ENCODE measurements at regions not wholly inside any gene's neighbourhood (a gene's known extent, or its start where the extent isn't known, plus 50 kb on each side); places are given as distances from the start of the nearest gene placed in this dataset.

GRCh38 chr11:90556026-90556425 is 333.2 kb upstream of the CHORDC1 start:
- TF ChIP-seq NFE2L2 (IDR thresholded peaks at IDR 0.05; ENCODE audit: low read depth, low read length) (no peak), CTCF (conservative IDR thresholded peaks at IDR 0.05; ENCODE audit: low read depth, low read length) (no peak), CEBPB (IDR thresholded peaks at IDR 0.05; ENCODE audit: low read depth, low read length) (no peak), USF2 (IDR thresholded peaks at IDR 0.05; ENCODE audit: low read depth, low read length) (no peak)
- no peak overlapping the region for H2BK20ac ChIP-seq (ENCODE audit: low read depth, low read length)
- ChIA-PET CTCF (no interaction called here), POLR2A (ENCODE audit: unreplicated experiment) (no interaction called here)
- intact Hi-C loops (cut with micrococcal nuclease), result no loop called here
- ATAC-seq (ENCODE audit: low read depth) (no peak), DNase-seq (no peak)
- no peak overlapping the region for H3K18ac ChIP-seq (ENCODE audit: low read depth, low read length)
- no peak overlapping the region for H4K91ac ChIP-seq (ENCODE audit: insufficient read depth, low read depth, low read length)
- WGBS, 2 experiments (ENCODE audit: extremely low coverage in 2 of 2, insufficient read length in 1 of 2), result no CpG with 5 or more reads among the region's 1 CpG
- no peak overlapping the region for H3K9ac ChIP-seq (ENCODE audit: low read depth, low read length)
- no peak overlapping the region for H3K14ac ChIP-seq (replicated peaks; ENCODE audit: low read depth, low read length)
- H2BK15ac ChIP-seq (ENCODE audit: low read depth, low read length), result no peak overlapping the region
- no peak overlapping the region for H4K5ac ChIP-seq (ENCODE audit: low read depth, low read length)
- H2AFZ ChIP-seq (replicated peaks; ENCODE audit: low read length, poor library complexity), result no peak overlapping the region
- BruUV-seq (replicated peaks), result no TSS peak
- no peak overlapping the region for H3K27ac ChIP-seq (ENCODE audit: insufficient read depth, low read length)
- H3K56ac ChIP-seq (ENCODE audit: extremely low read depth, insufficient read depth, low read length), result no peak overlapping the region
- no peaks in the 10 kb centered on the region for H3K36me3 ChIP-seq (ENCODE audit: control insufficient read depth, insufficient read depth, low read length)
- no peaks in the 10 kb centered on the region for H3K79me1 ChIP-seq (ENCODE audit: low read depth in 1 of 2, low read length in 2 of 2)
- H3K9me3 ChIP-seq (ENCODE audit: control insufficient read depth, insufficient read depth, low read length), result peaks cover 8% of the 10 kb centered on the region
- in situ Hi-C loops (cut with MboI; ENCODE audit: low sequenced_read_pairs), result no loop called here
- H2AK9ac ChIP-seq (replicated peaks; ENCODE audit: low read depth, low read length, poor library complexity), result no peak overlapping the region
- H3K4me3 ChIP-seq (ENCODE audit: insufficient read depth, low read depth, low read length), result no peak overlapping the region
- dilution Hi-C loops (cut with HindIII; ENCODE audit: low sequenced_read_pairs, unreplicated experiment), result no loop called here
- H3K9me1 ChIP-seq (ENCODE audit: insufficient read depth, low read length), result no peaks in the 10 kb centered on the region
- H3K23ac ChIP-seq (ENCODE audit: low read depth, low read length), result no peak overlapping the region
- H3K4ac ChIP-seq (ENCODE audit: low read depth, low read length), result no peak overlapping the region
- no peak overlapping the region for H2BK120ac ChIP-seq (ENCODE audit: low read depth, low read length)
- H4K8ac ChIP-seq (ENCODE audit: low read depth in 2 of 2, low read length in 2 of 2), result no peak overlapping the region
- H3K4me2 ChIP-seq (ENCODE audit: low read depth, low read length), result no peak overlapping the region
- H2BK5ac ChIP-seq (ENCODE audit: low read depth, low read length, poor library complexity, severe bottlenecking), result no peak overlapping the region
- H2AK5ac ChIP-seq (ENCODE audit: low read depth, low read length), result no peak overlapping the region
- H3K4me1 ChIP-seq (ENCODE audit: control insufficient read depth, insufficient read depth, low read length), result no peaks in the 10 kb centered on the region
- no peaks in the 10 kb centered on the region for H4K20me1 ChIP-seq (ENCODE audit: insufficient read depth, low read length)
- no peaks in the 10 kb centered on the region for H3K27me3 ChIP-seq (ENCODE audit: control insufficient read depth, insufficient read depth, low read length)

All from IMR-90 (cell line).